Fibroblast of lung (primary cell): ENCODE measurements at regions not wholly inside any gene's neighbourhood (a gene's known extent, or its start where the extent isn't known, plus 50 kb on each side); places are given as distances from the start of the nearest gene placed in this dataset.

Experiments
- DNase-seq, 2 donors: peaks; one replicate each; pipeline versions ENCODE4 v3.0.0 to v3.0.0-alpha.2; 2010; ENCODE audit warnings: low read depth in 2 of 2
- H2AFZ ChIP-seq: 2 replicates; pipeline ENCODE4 v1.5.1; 2012; ENCODE audit warnings: low read length, control low read depth, inconsistent platforms
- H3K27ac ChIP-seq: 2 replicates; pipeline ENCODE4 v1.5.1; 2011; ENCODE audit warnings: low read length, control low read depth; ENCODE audit not compliant: insufficient read depth
- H3K27me3 ChIP-seq: 2 replicates; pipeline ENCODE4 v1.5.1; 2011; ENCODE audit warnings: mild to moderate bottlenecking, low read length; ENCODE audit not compliant: control insufficient read depth, insufficient read depth
- H3K36me3 ChIP-seq: 2 replicates; pipeline ENCODE4 v1.5.1; 2011; ENCODE audit warnings: low read length; ENCODE audit not compliant: control insufficient read depth, insufficient read depth
- H3K4me1 ChIP-seq: 2 replicates; pipeline ENCODE4 v1.5.1; 2011; ENCODE audit warnings: low read length; ENCODE audit not compliant: control insufficient read depth, insufficient read depth; ENCODE audit errors: extremely low read depth
- H3K4me2 ChIP-seq: 2 replicates; pipeline ENCODE4 v1.5.1; 2011; ENCODE audit warnings: low read length, control low read depth; ENCODE audit not compliant: insufficient read depth; ENCODE audit errors: extremely low read depth
- H3K4me3 ChIP-seq, 4 experiments: fragments of 200-600 bp in 1 of 4; sonication (generic) in 1 of 4; replicated peaks in 1 of 4; 2 replicates each; pipeline ENCODE4 v1.5.1; 2011 to 2016; ENCODE audit warnings: low read length in 4 of 4, low read depth in 3 of 4, mild to moderate bottlenecking in 3 of 4, control low read depth in 2 of 4, inconsistent platforms in 1 of 4, mixed read lengths in 1 of 4; ENCODE audit not compliant: insufficient read depth in 1 of 4; ENCODE audit errors: control extremely low read depth in 1 of 4
- H3K79me2 ChIP-seq: 2 replicates; pipeline ENCODE4 v1.5.1; 2012; ENCODE audit warnings: mild to moderate bottlenecking, low read length, inconsistent platforms; ENCODE audit not compliant: control insufficient read depth, insufficient read depth
- H3K9ac ChIP-seq: 2 replicates; pipeline ENCODE4 v1.5.1; 2011; ENCODE audit warnings: mild to moderate bottlenecking, low read length, control low read depth; ENCODE audit not compliant: insufficient read depth
- H3K9me3 ChIP-seq: 2 replicates; pipeline ENCODE4 v1.5.1; 2012; ENCODE audit warnings: low read depth, low read length; ENCODE audit not compliant: control insufficient read depth, insufficient read depth
- H4K20me1 ChIP-seq: 2 replicates; pipeline ENCODE4 v1.5.1; 2011; ENCODE audit warnings: low read length; ENCODE audit not compliant: control insufficient read depth, insufficient read depth; ENCODE audit errors: extremely low read depth
- CTCF ChIP-seq, 2 donors: IDR thresholded peaks in 1 of 2; conservative IDR thresholded peaks in 1 of 2; 1 replicate in 1 of 2; 2 replicates in 1 of 2; pipeline ENCODE4 v1.5.1; 2011 to 2012; ENCODE audit warnings: low read length in 2 of 2, control low read depth in 1 of 2, inconsistent platforms in 1 of 2, low read depth in 1 of 2, mild to moderate bottlenecking in 1 of 2
- EZH2 ChIP-seq: IDR thresholded peaks from 2 replicates; pipeline ENCODE4 v1.5.1; 2012; ENCODE audit warnings: low read length, control low read depth, mild to moderate bottlenecking; ENCODE audit errors: missing control alignments

GRCh38 chr10:64211466-64211865, 690.3 kb downstream of the REEP3 start:
- no peaks in the 10 kb centered on the region for H3K36me3 ChIP-seq
- no peak for DNase-seq

GRCh38 chr10:64215088-64215487, 693.9 kb downstream of the REEP3 start:
- DNase-seq: no peak
- H3K4me1 ChIP-seq: no peaks in the 10 kb centered on the region
- no peak overlapping the region for H3K4me2 ChIP-seq
- no peaks in the 10 kb centered on the region for H3K79me2 ChIP-seq
- H3K4me3 ChIP-seq: no peak overlapping the region
- TF ChIP-seq EZH2: no peak
- no peak for TF ChIP-seq CTCF (conservative IDR thresholded peaks at IDR 0.05 in 1 of 2, IDR thresholded peaks at IDR 0.05 in 1 of 2; ENCODE audit: low read depth in 1 of 2, low read length in 2 of 2)
- H3K27ac ChIP-seq: no peak overlapping the region
- H3K36me3 ChIP-seq: no peaks in the 10 kb centered on the region
- H3K9me3 ChIP-seq: no peaks in the 10 kb centered on the region
- no peaks in the 10 kb centered on the region for H3K27me3 ChIP-seq
- H2AFZ ChIP-seq: no peak overlapping the region
- H4K20me1 ChIP-seq: no peaks in the 10 kb centered on the region
- H3K9ac ChIP-seq: no peak overlapping the region

More at GRCh38 chr10:64211466-64211865, 690.3 kb downstream of the REEP3 start:
- no peaks in the 10 kb centered on the region for H3K4me1 ChIP-seq
- no peaks in the 10 kb centered on the region for H4K20me1 ChIP-seq
- no peaks in the 10 kb centered on the region for H3K9me3 ChIP-seq
- H2AFZ ChIP-seq: no peak overlapping the region
- no peak overlapping the region for H3K4me3 ChIP-seq
- no peak overlapping the region for H3K27ac ChIP-seq
- TF ChIP-seq EZH2: no peak
- no peak for TF ChIP-seq CTCF (conservative IDR thresholded peaks at IDR 0.05 in 1 of 2, IDR thresholded peaks at IDR 0.05 in 1 of 2; ENCODE audit: low read depth in 1 of 2, low read length in 2 of 2)
- H3K27me3 ChIP-seq: no peaks in the 10 kb centered on the region
- H3K9ac ChIP-seq: no peak overlapping the region
- no peak overlapping the region for H3K4me2 ChIP-seq
- H3K79me2 ChIP-seq: no peaks in the 10 kb centered on the region

- Histone ChIP-seq H3K4me1 (no peaks in the 10 kb centered on the region), H3K4me2 (no peak overlapping the region), H3K36me3 (no peaks in the 10 kb centered on the region), H3K27me3 (no peaks in the 10 kb centered on the region), H2AFZ (no peak overlapping the region), H3K9ac (no peak overlapping the region), H3K79me2 (no peaks in the 10 kb centered on the region), H3K4me3 (no peak overlapping the region), H3K9me3 (no peaks in the 10 kb centered on the region), H3K27ac (no peak overlapping the region), H4K20me1 (no peaks in the 10 kb centered on the region)
- TF ChIP-seq EZH2 (no peak), CTCF (conservative IDR thresholded peaks at IDR 0.05 in 1 of 2, IDR thresholded peaks at IDR 0.05 in 1 of 2; ENCODE audit: low read depth in 1 of 2, low read length in 2 of 2) (no peak)
- no peak for DNase-seq
Observed at GRCh38 chr10:64219271-64220025, 698.2 kb downstream of the REEP3 start.
